GM18873 (cell line): ENCODE measurements at regions not wholly inside any gene's neighbourhood (a gene's known extent, or its start where the extent isn't known, plus 50 kb on each side); places are given as distances from the start of the nearest gene placed in this dataset.

Experiments used
- ATAC-seq: cut with Tn5 transposase; IDR thresholded peaks from one replicate; pipeline ENCODE4 v1.9.1; 2021; ENCODE audit warnings: mild to moderate bottlenecking, moderate library complexity, moderate number of reproducible peaks; ENCODE audit not compliant: unreplicated experiment, low FRiP score

DNA sequence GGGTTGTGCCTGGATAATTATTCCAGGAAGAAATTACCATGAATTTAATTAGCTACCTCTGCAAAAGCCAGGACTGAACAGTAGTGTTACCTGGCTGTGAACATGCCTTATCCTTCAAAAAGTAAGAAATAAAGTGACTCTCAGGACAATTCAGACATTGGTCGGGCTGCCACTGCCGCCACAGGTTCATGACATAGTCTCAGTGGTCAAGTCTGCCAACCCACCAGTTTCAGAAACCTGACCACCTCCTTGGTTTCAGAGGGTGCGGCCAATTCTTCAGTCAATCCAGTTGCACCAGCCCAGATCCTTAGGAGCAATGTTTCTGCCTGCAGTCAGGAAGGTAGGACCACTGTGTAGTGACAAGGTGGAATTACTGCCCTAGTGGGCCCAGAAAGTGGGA lies 593.1 kb upstream of the DAB2 start:
- no peak for ATAC-seq

DNA sequence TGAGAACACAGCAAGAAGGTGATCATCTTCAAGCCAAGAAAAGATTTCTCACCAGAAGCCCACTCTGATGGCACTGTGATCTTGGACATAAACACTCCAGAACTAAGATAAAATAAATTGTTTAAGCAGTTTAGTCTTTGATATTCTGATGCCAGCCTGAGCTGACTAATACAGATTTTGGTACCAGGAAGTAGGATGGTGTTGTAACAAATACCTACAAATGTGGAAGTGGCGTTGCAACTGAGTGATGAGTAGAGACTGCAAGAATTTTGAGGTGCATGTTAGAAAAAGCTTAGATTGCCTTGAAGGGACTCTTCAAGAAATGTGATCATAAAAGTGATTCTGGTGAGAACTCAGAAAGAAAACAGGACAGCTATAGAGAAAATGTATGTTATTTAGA lies 592.4 kb upstream of the DAB2 start:
- ATAC-seq: no peak

DNA sequence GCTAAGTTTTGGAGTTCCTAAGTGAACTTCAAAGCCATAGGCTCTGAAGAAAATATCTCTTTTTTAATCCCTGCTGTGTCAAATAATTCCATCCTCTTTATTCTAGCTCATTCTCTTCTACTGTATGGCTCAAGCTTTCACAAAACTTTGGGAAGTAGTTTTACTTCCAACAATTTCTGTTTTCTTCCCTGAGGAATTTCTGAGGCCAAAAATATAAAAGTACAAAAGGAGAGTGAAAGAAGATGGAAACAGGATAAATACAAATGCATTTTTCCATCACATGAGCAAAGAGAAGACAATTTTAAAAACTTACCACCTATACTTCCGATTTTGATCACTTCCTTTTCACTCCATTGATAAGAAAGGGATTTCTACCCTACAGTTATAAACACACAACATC lies 585.7 kb upstream of the DAB2 start:
- ATAC-seq: no peak

DNA sequence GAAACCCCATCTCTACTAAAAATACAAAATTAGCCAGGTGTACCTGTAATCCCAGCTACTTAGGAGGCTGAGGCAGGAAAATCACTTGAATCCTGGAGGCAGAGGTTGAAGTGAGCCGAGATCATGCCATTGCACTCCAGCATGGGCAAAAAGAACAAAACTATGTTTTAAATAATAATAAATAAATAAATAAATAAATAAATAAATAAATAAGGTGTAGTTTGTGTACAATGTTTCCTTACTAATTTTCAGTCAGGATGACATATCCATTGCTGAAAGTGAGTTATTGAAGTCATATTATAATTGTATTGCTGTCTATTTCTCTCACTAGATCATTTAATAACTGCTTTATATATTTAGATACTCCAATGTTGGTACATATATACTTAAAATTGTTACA lies 581.5 kb upstream of the DAB2 start:
- ATAC-seq: no peak

DNA sequence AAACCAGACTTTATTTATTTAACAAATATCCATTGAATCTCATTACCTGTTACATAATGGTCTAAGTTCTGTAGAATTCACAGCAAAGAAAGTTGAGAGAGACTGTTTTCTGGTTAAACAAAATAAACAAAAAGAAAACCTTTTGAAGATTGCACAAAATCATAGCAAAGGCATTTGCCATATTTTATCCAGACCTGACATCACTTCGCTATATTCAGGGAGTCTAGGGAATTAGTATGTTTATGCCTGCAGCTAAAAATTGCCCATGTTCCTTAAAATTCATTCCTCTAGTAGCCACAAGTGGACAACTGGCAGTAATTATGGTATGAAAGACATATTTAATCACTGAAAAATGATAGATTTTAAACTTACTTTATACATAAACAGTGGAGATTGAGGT lies 577.0 kb upstream of the DAB2 start:
- ATAC-seq: no peak

DNA sequence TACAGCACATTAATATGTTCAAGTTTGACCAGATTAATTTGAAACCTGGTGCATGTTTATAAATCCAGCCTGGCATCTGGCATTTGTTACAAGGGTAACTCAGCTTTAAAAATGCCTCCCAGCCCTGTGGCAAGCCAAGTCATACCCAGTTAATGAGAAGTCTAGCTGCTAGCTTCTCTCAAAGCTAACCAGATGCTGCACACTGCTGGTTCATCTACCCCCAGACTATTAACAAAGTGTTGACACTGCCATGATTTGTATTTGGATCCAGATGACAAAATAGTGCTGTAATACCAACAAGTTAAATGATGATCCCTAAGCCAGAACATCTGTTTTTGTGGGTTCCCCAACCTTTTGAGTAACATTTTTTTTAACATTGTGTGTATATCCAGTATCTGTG lies 573.7 kb upstream of the DAB2 start:
- ATAC-seq: no peak

DNA sequence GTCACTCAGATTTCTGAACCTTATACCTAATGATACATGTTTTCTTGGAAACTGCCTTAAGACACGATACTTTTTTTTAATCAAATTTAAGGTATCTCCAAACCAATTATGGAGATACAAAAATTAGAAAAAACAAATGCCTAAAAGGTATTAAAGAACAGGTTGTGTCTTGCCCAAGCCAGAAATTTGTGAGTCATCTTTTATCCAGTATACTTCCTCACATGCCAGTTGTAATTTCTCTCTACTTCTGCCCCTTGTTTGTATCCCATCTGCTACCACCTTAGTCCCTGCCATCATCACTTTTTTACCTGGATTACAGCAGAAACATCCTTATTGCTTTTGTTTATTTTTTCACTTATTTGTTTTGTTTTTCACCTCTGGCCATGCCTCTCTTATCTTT lies 571.2 kb upstream of the DAB2 start:
- ATAC-seq: no peak

DNA sequence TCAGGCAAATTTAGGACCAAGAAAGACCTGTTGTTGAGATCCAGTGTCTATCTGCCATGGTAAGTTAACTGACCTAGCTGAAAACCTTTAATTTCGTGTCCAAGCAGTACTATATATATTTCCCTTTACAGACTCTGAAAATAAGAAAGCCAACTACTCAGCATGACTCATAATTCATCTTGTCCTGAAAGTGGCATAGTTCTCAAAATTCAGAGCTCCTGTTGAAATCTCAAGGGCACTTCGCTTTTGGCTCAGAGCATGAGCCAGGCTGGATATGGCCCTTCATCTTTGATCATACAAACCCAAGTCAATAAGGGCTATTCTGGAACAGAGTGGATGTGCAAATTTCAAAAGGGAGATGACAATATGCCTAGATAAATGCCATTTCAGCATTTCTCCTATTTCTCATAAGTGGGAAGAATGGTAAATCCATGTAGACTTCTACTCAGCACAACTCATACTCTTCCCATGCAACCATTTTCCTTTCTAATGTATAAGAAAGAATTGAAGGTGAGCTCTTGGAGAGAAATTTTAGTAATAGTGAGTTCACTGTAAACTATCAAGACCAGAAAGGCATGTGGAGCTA lies 567.9 kb upstream of the DAB2 start:
- ATAC-seq: no peak

DNA sequence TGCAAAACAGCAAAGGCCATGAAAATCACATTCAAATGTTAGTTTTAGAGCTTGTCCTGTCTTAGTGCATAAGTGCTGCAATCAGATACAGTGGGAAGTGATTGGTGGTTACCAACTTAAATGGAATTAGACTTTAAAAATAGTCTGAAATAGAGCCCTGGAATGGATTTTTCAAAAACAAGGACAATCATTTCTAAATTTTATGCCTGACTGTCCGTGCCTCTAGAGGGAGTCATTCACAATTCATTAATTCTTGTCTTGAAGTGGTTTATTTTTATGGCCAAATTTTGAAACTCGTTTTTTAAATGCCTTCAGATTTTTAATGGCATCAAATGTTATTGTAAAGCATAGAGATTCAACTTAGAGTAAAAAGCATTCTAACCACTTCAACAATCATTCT lies 561.8 kb upstream of the DAB2 start:
- no peak for ATAC-seq

DNA sequence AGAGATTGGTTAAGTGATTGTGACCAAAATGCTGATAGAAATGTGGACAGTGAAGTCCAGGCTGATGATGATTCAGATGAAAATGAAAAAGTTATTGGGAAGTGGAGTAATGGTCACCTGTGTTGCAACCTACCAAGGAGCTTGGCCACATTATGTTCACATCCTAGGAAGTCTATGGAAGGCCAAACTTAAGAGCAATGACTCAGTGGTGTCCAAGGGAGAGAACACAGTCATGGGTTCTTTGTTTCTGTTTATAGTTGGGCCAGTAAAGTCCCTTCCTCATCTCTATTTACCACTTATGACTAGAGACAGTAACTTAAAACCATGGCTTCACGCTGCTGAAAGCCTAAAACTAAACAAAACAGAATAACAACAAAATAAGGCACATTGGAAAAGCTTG lies 555.3 kb upstream of the DAB2 start:
- ATAC-seq: no peak

DNA sequence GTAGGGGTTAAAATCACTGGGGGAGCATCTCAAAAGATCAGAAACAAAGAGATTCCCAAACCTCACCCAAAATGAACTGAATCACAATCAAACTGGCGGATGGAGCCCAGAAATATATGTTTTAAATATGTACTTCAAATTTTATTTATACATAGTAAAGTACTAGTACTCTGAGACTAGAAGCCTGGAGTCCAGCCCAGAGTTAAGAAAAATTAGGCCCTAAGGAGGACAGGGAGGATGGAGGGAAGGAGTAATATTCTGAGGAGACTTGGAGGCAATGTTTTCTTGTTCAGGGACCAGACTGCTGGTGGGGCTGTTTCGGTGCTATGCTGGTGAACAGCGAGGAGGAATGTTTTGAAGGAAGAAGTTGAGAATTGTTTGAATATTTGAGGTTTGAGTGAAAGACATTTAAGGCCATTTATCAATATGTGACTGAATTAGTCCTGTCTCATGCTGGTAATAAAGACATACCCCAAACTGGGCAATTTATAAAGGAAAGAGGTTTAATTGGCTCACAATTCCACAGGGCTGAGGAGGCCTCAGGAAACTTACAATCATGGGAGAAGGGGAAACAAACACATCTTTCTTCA lies 552.4 kb upstream of the DAB2 start:
- ATAC-seq: no peak

DNA sequence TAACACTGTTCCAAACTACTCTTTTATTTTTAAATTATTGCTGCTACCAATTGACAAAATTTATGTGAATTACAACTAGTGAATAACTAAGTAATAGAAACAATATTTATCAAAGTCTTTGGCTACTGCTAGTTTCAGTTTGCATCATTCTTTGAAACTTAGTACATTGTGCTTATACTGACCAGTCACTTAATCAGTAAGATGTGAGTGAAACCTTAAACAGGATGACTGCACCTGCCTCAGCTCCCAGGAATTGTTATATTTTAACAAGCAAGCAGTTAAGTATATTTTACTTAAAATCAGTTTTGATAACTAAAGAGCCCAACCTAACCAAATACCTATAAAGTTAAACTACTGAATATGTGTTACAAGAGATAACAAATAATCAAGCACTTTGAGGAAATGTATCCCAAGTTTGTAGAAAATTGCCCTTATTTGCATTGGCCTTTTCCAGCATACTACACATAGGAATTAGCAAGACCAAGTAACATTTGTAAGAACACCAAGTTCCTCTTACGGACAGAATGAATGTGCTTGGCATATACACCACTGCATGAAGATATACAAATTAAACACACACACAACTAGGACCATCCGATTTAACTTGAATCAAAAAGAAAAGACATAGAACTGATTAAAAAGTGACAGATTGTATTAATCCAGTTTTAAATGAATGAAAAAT lies 545.5 kb upstream of the DAB2 start:
- peak; percentile 72 for ATAC-seq

DNA sequence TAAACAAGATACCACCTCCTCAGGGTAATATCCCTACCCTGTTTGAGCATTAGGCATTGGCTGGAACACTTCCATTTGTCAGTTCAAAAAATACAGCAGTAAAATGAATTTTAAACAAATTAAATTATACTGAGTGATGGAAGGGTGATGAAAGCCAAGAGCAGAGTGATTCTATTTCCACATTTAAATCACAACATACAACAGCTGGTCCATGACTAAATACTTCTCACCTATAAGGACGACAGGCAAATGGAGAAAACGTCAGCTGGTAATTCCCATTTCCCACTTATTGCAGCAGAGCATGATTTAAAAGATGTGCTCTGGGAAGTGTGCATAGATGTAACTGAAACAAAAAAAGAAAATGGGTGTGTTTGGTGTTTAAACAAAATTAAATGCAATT lies 543.6 kb upstream of the DAB2 start:
- no peak for ATAC-seq

DNA sequence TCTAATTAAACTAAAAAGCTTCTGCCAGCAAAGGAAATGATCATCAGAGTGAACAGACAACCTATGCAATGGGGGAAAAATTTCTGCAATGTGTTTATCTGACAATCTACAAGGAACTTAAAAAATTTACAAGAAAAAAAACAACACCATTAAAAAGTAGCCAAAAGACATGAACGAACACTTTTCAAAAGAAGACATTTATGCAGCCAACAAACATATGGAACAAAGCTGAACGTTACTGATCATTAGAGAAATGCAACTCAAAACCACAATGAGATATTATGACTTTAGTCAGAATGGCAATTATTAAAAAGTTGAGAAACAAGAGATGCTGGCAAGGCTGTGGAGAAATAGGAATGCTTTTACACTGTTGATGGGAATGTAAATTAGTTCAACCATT lies 530.4 kb upstream of the DAB2 start:
- ATAC-seq: no peak

DNA sequence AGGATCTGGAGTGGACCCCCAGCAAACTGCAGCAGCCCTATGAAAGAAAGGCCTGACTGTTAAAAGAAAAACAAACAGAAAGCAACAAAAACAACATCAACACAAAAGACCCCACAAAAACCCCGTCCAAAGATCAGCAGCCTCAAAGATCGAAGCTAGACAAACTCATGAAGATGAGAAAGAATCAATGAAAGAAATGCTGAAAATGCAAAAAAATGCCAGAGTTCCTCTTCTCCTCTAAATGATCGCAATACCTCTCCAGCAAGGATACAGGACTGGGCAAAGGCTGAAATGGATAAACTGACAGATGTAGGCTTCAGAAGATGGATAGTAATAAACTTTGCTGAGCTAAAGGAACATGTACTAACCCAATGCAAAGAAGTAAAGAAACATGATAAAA lies 526.3 kb upstream of the DAB2 start:
- ATAC-seq: no peak

DNA sequence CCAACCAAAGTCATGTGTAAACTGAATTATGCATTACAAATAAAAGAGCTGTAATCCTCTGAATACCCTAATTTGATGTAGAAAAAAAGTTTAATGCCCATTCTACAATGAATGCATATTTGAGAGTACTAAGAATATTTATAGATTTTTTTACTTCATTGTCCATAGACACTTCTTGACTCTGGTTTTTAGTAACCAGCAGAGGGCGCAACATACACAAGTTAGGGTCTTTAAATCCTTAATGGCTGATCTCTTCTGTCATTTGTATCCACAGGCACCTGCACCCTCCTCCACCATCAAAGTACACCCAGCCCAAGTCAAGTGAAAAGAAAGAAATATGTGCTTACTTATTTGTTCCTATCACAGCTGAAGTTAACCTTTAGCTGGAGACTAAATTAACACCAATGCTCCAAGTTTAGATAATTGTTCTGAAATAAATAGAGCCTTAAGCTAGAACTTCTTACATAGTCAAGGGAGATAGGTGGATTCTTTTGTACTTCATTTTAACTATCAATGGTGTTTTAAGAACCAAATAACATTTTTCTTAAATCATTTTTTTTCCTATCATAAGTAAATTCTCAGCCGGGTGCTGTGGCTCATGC lies 524.2 kb upstream of the DAB2 start:
- ATAC-seq: peak; percentile 73

DNA sequence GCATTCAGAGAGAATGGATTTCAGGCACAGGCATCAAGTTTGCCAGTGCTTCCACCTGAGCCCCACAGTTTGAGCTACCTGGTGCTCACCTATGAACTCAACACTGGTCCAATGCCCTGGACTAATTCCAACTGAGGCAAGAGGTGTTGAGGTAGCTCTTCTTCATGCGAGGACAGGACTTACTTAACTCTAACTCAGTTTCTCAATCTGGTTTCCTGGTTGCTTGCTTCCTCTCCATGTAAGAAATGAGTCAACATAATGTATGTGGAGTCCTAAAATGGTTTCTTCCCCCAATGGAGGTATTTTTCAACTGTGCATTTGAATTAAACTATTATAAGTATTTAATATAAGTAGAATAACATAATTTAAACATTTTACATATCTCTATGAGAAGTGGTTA lies 523.6 kb upstream of the DAB2 start:
- no peak for ATAC-seq

DNA sequence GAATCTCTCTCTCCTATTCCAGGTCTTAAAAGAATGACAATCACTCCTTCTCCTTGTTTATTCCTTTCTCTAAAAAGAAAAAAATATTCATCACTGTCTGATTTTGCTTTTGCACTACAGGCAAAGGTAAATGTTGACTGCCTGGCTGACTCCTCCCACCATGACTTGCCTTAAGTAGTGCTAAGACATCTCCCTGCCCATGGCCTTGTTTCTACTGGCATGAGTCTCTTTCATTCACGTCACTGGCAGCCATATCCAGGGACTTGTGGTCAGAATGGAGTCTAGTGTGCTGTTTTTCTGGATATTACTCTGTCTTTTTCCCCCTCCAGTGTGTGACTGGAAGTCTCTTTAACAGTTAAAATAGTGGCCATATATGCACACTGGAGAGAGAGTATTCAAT lies 522.9 kb upstream of the DAB2 start:
- no peak for ATAC-seq

DNA sequence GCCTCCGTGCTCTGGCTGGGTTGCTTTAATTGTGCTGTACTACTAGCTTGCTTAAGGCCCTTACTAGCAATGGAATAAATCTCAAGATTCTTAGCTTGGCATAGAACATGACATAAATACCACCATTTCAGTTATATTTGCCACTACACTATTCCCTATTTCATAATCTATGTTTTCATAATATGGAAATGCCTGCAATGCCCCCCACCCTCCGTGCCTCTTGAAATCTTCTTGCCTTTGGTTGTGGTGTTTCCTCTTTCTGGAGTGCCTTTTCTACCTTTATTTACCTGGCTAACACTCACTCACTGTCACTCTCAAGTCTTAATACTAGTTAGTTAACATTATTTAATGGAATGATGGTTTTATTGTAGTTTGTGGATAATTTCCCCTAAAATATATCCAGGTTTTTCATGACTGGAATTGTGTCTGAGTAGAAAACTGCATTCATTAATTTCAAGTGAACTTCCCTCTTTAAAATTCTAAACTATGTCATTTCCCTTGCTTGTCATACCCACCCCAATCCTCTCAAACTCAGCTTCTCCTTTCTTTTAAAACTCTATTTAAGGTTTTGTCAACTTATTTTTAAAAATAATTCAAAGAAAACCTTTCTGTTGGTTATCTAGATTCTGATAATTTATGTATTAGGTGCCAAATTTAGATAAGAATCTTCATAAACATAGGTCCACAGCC lies 521.7 kb upstream of the DAB2 start:
- no peak for ATAC-seq

DNA sequence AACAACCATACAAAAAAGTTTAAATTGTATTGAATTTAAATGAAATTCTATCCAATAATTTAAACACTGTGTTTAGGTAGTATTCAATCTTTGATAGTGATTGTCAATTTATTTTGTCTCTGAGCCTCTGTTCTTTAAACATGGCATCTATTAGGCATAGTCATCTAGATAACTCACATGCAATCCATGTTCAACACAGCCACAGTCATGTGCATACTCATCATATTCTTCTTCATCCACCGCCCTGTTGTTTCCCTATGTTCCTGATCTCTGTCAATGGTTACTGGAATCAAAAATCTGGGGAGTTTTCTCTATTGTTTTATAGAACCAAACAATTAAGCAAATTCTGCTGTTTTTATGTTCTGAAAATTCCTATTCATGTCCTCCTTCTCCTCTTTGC lies 521.1 kb upstream of the DAB2 start:
- ATAC-seq: no peak

DNA sequence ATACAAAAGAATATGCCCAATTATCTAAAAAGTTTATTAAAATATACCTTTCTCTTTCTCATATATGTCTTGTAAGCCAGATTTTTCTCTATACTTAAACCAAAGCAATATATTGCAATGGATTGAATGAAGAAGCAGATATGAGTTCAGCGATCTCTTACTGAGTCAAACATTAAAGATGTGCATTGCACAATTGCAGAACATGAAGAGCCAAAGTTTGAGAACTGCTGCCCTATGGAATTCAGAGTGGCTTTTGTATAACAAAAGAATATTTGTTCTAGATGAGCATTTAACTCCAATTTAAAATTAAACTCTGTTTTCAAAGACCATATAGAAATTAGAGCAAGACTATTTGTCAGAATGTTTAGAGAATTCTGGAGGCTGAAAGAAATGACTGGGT lies 519.0 kb upstream of the DAB2 start:
- ATAC-seq: no peak
